Loucy (cell line): ENCODE measurements at regions not wholly inside any gene's neighbourhood (a gene's known extent, or its start where the extent isn't known, plus 50 kb on each side); places are given as distances from the start of the nearest gene placed in this dataset.

Experiments
- CTCF ChIP-seq: fragments of 200-600 bp; sonication (generic); conservative IDR thresholded peaks from 2 replicates; pipeline ENCODE4 v1.5.1; 2014; ENCODE audit warnings: mild to moderate bottlenecking, antibody characterized with exemption, low read length
- EZH2phosphoT487 ChIP-seq: fragments of 200-600 bp; IDR thresholded peaks from 2 replicates; pipeline ENCODE4 v1.6.1; 2018; ENCODE audit warnings: antibody characterized with exemption, mild to moderate bottlenecking, moderate library complexity, borderline replicate concordance

GRCh38 chr14:54335569-54336155, 61.1 kb upstream of the CDKN3 start:
- TF ChIP-seq CTCF, result no peak
- no peak for TF ChIP-seq EZH2phosphoT487
